ENCODE measurements at regions not wholly inside any gene's neighbourhood (a gene's known extent, or its start where the extent isn't known, plus 50 kb on each side); places are given as distances from the start of the nearest gene placed in this dataset.

GRCh38 chr13:31880851-31881494 lies 141.6 kb downstream of the RXFP2 start:
- no peak overlapping the region for H3K4me3 ChIP-seq (ENCODE audit: low read length)
- no peaks in the 10 kb centered on the region for H3K9me2 ChIP-seq (replicated peaks; ENCODE audit: control insufficient read depth, low read length)
- H3K27ac ChIP-seq (ENCODE audit: low read depth, low read length) = no peak overlapping the region
- no peaks in the 10 kb centered on the region for H4K20me1 ChIP-seq (ENCODE audit: control insufficient read depth, insufficient read depth, low read depth, low read length)
- no peak overlapping the region for H3K4me2 ChIP-seq (ENCODE audit: low read length)
- H3K4me1 ChIP-seq (ENCODE audit: control insufficient read depth, low read length) = peaks cover 17% of the 10 kb centered on the region
- H3K79me2 ChIP-seq (ENCODE audit: control insufficient read depth, low read length) = no peaks in the 10 kb centered on the region
- H3K36me3 ChIP-seq (ENCODE audit: control insufficient read depth, low read length) = no peaks in the 10 kb centered on the region
- TF ChIP-seq CTCF (IDR thresholded peaks at IDR 0.05; ENCODE audit: low read depth, low read length, poor library complexity, severe bottlenecking) (no peak), EZH2phosphoT487 (IDR thresholded peaks at IDR 0.05; ENCODE audit: borderline replicate concordance, low read length) (no peak)
- H3F3A ChIP-seq (ENCODE audit: control insufficient read depth, insufficient read depth) = no peaks in the 10 kb centered on the region
- no peaks in the 10 kb centered on the region for H3K9me3 ChIP-seq (ENCODE audit: control insufficient read depth, insufficient read depth, low read length)
- H3K27me3 ChIP-seq (ENCODE audit: control insufficient read depth, low read length) = no peaks in the 10 kb centered on the region

- no peaks in the 10 kb centered on the region for H3K36me3 ChIP-seq (ENCODE audit: control insufficient read depth, low read length)
- TF ChIP-seq CTCF (IDR thresholded peaks at IDR 0.05; ENCODE audit: low read depth, low read length, poor library complexity, severe bottlenecking) (no peak), EZH2phosphoT487 (IDR thresholded peaks at IDR 0.05; ENCODE audit: borderline replicate concordance, low read length) (no peak)
- no peak overlapping the region for H3K27ac ChIP-seq (ENCODE audit: low read depth, low read length)
- H3K4me2 ChIP-seq (ENCODE audit: low read length) = no peak overlapping the region
- H3K27me3 ChIP-seq (ENCODE audit: control insufficient read depth, low read length) = no peaks in the 10 kb centered on the region
- H3K9me2 ChIP-seq (replicated peaks; ENCODE audit: control insufficient read depth, low read length) = no peaks in the 10 kb centered on the region
- H3K4me3 ChIP-seq (ENCODE audit: low read length) = no peak overlapping the region
- H3F3A ChIP-seq (ENCODE audit: control insufficient read depth, insufficient read depth) = no peaks in the 10 kb centered on the region
- H3K79me2 ChIP-seq (ENCODE audit: control insufficient read depth, low read length) = no peaks in the 10 kb centered on the region
- H3K4me1 ChIP-seq (ENCODE audit: control insufficient read depth, low read length) = peaks cover 22% of the 10 kb centered on the region
- no peaks in the 10 kb centered on the region for H4K20me1 ChIP-seq (ENCODE audit: control insufficient read depth, insufficient read depth, low read depth, low read length)
- H3K9me3 ChIP-seq (ENCODE audit: control insufficient read depth, insufficient read depth, low read length) = no peaks in the 10 kb centered on the region
These were observed 142.2 kb downstream of the RXFP2 start for GRCh38 chr13:31881495-31881882.

GRCh38 chr13:31882794-31883193 lies 143.5 kb downstream of the RXFP2 start:
- H3K9me3 ChIP-seq (ENCODE audit: control insufficient read depth, insufficient read depth, low read length) = no peaks in the 10 kb centered on the region
- H3K9me2 ChIP-seq (replicated peaks; ENCODE audit: control insufficient read depth, low read length) = no peaks in the 10 kb centered on the region

More at GRCh38 chr13:31882794-31883193, 143.5 kb downstream of the RXFP2 start:
- Histone ChIP-seq H3K27me3 (ENCODE audit: control insufficient read depth, low read length) (no peaks in the 10 kb centered on the region), H3K4me1 (ENCODE audit: control insufficient read depth, low read length) (peaks cover 35% of the 10 kb centered on the region), H3K4me2 (ENCODE audit: low read length) (no peak overlapping the region), H3K27ac (ENCODE audit: low read depth, low read length) (no peak overlapping the region), H3K4me3 (ENCODE audit: low read length) (no peak overlapping the region), H3F3A (ENCODE audit: control insufficient read depth, insufficient read depth) (no peaks in the 10 kb centered on the region), H4K20me1 (ENCODE audit: control insufficient read depth, insufficient read depth, low read depth, low read length) (no peaks in the 10 kb centered on the region), H3K36me3 (ENCODE audit: control insufficient read depth, low read length) (no peaks in the 10 kb centered on the region), H3K79me2 (ENCODE audit: control insufficient read depth, low read length) (no peaks in the 10 kb centered on the region)
- TF ChIP-seq CTCF (IDR thresholded peaks at IDR 0.05; ENCODE audit: low read depth, low read length, poor library complexity, severe bottlenecking) (no peak), EZH2phosphoT487 (IDR thresholded peaks at IDR 0.05; ENCODE audit: borderline replicate concordance, low read length) (no peak)

Data from DOHH2 (cell line).